Retinal pigment epithelial cell (primary cell): ENCODE measurements at regions not wholly inside any gene's neighbourhood (a gene's known extent, or its start where the extent isn't known, plus 50 kb on each side); places are given as distances from the start of the nearest gene placed in this dataset.

Experiments used
- DNase-seq: peaks from one replicate; pipeline ENCODE4 v3.0.0-alpha.2; 2010; ENCODE audit warnings: low read depth
- H3K4me3 ChIP-seq: 2 replicates; pipeline ENCODE4 v1.5.1; 2011; ENCODE audit warnings: mild to moderate bottlenecking, low read length, control low read depth, moderate library complexity
- TF ChIP-seq, protein P1 (sequence below): conservative IDR thresholded peaks from 2 replicates; pipeline ENCODE4 v1.5.1; 2011; ENCODE audit warnings: low read depth, low read length, control low read depth, inconsistent platforms

DNA sequence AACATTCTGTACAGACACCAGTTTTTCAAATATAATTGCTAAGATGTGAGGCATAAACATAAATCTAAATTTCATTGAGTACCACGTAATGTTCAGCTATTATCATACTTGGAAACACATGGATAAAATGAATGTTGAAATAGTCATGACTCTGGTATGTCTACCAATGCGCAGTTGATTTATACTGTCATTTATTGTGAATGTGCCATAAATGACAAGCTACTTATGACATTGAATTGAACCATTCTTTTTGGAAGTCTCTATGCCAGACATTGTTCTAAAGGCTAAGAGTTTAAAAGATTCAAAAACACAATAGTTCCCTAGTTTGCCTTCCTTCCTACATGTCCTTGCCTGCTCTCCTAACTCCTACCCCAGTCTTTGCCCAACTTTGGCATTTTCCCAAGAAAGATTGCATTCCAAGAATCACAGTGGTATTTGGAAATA is 96.6 kb upstream of the DMD start:
- no peak for DNase-seq

DNA sequence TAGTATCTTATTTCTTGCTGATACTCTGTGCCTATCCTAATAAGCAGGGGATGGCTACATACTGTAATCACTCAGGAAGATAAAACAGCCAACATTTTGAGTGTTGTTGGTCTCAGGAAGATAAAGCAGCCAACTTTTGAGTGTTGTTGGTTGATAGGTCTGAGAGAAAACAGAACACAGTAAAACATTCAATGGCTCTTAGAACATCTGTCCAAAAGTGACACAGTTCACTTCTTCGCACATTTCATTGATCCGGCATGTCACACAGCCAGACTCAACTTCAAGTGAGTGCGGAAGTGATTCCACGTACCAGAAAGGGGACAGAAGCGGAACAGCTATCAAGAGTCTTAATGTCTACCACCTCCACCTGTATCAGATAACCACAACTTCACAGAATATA is 87.3 kb upstream of the DMD start:
- TF ChIP-seq, protein P1, sequence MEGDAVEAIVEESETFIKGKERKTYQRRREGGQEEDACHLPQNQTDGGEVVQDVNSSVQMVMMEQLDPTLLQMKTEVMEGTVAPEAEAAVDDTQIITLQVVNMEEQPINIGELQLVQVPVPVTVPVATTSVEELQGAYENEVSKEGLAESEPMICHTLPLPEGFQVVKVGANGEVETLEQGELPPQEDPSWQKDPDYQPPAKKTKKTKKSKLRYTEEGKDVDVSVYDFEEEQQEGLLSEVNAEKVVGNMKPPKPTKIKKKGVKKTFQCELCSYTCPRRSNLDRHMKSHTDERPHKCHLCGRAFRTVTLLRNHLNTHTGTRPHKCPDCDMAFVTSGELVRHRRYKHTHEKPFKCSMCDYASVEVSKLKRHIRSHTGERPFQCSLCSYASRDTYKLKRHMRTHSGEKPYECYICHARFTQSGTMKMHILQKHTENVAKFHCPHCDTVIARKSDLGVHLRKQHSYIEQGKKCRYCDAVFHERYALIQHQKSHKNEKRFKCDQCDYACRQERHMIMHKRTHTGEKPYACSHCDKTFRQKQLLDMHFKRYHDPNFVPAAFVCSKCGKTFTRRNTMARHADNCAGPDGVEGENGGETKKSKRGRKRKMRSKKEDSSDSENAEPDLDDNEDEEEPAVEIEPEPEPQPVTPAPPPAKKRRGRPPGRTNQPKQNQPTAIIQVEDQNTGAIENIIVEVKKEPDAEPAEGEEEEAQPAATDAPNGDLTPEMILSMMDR, result no peak
- no peak for DNase-seq
- no peak overlapping the region for H3K4me3 ChIP-seq

More for the DNA sequence above, 96.6 kb upstream of the DMD start:
- no peak overlapping the region for H3K4me3 ChIP-seq
- TF ChIP-seq, protein P1, result no peak

DNA sequence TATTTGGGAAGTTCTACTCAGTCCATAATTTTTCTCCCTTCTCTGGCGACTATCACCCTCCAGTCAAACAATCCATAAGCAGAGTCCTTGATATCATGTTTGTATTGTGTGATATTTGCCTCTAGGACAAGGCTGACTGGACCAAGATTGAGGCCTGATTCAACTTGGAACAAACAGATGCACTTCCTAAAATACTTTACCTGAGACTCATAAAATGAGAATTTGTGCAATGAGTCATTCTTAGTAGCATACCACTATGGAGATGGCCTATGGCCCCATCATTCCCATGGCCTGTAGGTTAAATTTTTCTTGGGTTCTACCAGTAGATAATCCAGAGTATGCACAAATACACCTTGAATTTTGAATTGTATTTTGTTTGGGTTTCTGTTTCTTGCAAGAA is 74.2 kb upstream of the DMD start:
- no peak overlapping the region for H3K4me3 ChIP-seq

DNA sequence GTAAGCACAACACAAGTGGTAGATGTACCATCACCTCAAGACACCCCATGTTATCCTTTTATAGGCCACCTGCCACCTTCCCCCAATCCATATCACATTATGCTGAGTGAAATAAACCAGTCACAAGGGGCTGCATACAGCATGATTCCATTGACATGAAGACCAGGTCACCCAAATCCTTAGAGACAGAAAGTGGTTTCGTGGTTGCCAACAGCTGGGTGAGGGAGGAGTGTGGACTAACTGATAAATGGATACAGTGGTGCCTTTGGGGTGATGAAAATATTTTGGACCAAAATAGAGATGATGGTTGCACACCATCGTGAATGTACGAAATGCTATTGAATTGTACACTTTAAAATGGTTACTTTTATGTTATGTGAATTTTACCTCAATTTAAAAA is 65.7 kb upstream of the DMD start:
- TF ChIP-seq, protein P1, result no peak
- no peak overlapping the region for H3K4me3 ChIP-seq
- no peak for DNase-seq

More for the DNA sequence above, 74.2 kb upstream of the DMD start:
- no peak for DNase-seq
- TF ChIP-seq, protein P1, result no peak

DNA sequence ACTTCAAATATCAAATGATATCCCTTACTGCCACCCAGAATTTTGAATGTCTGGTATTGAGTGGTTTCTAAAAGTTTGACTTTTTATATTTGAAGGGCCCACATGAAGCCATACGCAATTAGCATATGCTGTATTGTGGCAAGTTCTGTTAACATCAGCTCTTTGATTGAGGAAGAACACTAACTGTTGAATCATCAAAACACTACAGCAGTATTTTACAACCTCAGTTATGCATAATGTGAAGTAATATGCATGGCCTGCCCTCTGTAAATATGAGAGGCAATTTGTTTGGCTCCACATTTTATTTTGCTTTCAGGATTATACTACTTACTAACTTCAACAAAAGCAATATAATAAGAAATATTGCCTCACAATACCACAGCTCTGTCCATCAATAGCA is 62.2 kb upstream of the DMD start:
- TF ChIP-seq, protein P1, result no peak
- H3K4me3 ChIP-seq, result no peak overlapping the region
- DNase-seq, result no peak

DNA sequence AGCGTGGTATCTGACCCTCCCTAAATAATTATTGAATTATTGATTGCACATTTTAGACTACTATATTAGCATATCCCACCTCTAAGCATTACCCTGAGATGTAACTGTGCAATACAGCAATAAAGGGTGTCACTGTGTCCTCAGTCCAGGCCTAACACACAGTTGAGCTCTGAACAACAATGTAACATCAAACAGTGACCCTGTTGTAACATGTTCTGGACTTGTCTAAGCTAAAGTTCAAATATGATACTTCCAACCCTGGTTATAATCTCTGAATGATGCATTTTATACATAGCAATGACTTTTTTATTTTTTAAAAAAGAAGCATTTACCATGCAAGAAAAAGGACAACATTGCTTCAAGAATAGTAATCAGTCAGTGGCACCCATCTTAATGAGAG is 61.6 kb upstream of the DMD start:
- DNase-seq, result no peak
- H3K4me3 ChIP-seq, result no peak overlapping the region
- TF ChIP-seq, protein P1, result no peak
